GM12878 (cell line): ENCODE measurements at regions not wholly inside any gene's neighbourhood (a gene's known extent, or its start where the extent isn't known, plus 50 kb on each side); places are given as distances from the start of the nearest gene placed in this dataset.

Experiments
- ATAC-seq: fragments of 200-7000 bp; cut with Tn5 transposase; 3 replicates; pipeline ENCODE4 v1.9.1; 2020; ENCODE audit warnings: mild to moderate bottlenecking, moderate library complexity
- BruUV-seq: library from RNA; stranded (reverse); fragments of 400-500 nt; replicated peaks from 2 replicates; lab custom pipeline; 2021; lab: Mats Ljungman, UMichigan
- CTCF ChIA-PET: fragments of 300-600 bp; sonication (Branson Sonifier 250); formaldehyde crosslinking; extraction: SDS; loops from one replicate; lab custom pipeline; 2021; ENCODE audit warnings: inconsistent platforms; lab: Yijun Ruan, JAX
- POLR2A ChIA-PET: fragments of 350-600 bp; formaldehyde crosslinking; extraction: SDS; loops from one replicate; lab custom pipeline; 2021; ENCODE audit warnings: inconsistent platforms; lab: Charles Lee
- RAD21 ChIA-PET: fragments of 300-600 bp; sonication (Branson Sonifier 250); formaldehyde crosslinking; loops from one replicate; lab custom pipeline; 2023; ENCODE audit warnings: antibody characterized with exemption; ENCODE audit not compliant: unreplicated experiment; lab: Charles Lee
- SMC1A ChIA-PET: fragments of 300-600 bp; sonication (Branson Sonifier 250); formaldehyde crosslinking; loops from one replicate; lab custom pipeline; 2023; ENCODE audit not compliant: unreplicated experiment, uncharacterized antibody; lab: Charles Lee
- DNase-seq: peaks from one replicate; pipeline ENCODE4 v3.0.0-alpha.2; 2011; ENCODE audit warnings: low read depth, low spot score
- FAIRE-seq: peaks from 3 replicates; lab custom pipeline; 2011; peaks lifted over from hg19 to GRCh38; lab: Jason Lieb, UNC
- H2AFZ ChIP-seq: 2 replicates; pipeline ENCODE4 v1.6.0; 2011; ENCODE audit warnings: low read depth, low read length, control low read depth; ENCODE audit not compliant: control insufficient read depth
- H3K27ac ChIP-seq: 2 replicates; pipeline ENCODE4 v1.5.1; 2011; ENCODE audit warnings: control low read depth; ENCODE audit not compliant: control insufficient read depth, insufficient read depth
- H3K27me3 ChIP-seq, 2 experiments: replicated peaks in 1 of 2; 2 replicates each; pipeline versions ENCODE4 v1.6.0 to v1.6.1; 2011; ENCODE audit warnings: low read length in 1 of 2; ENCODE audit not compliant: control insufficient read depth in 2 of 2, insufficient read depth in 2 of 2
- H3K36me3 ChIP-seq, 2 experiments: 2 replicates each; pipeline ENCODE4 v1.5.1; 2011; ENCODE audit warnings: low read length in 1 of 2; ENCODE audit not compliant: control insufficient read depth in 2 of 2, insufficient read depth in 2 of 2
- H3K4me1 ChIP-seq: 2 replicates; pipeline ENCODE4 v1.6.1; 2011; ENCODE audit warnings: mild to moderate bottlenecking, low read length, moderate library complexity, mixed read lengths; ENCODE audit not compliant: control insufficient read depth, insufficient read depth
- H3K4me2 ChIP-seq: 2 replicates; pipeline ENCODE4 v1.6.0; 2011; ENCODE audit warnings: control low read depth; ENCODE audit not compliant: control insufficient read depth, insufficient read depth
- H3K4me3 ChIP-seq: fragments of 200-600 bp; sonication (generic); 2 replicates; pipeline ENCODE4 v1.5.1; 2016
- H3K79me2 ChIP-seq: 2 replicates; pipeline ENCODE4 v1.6.0; 2011; ENCODE audit warnings: low read length; ENCODE audit not compliant: control insufficient read depth, insufficient read depth
- H3K9ac ChIP-seq: 2 replicates; pipeline ENCODE4 v1.8.0; 2011; ENCODE audit warnings: low read length, control low read depth, mixed read lengths; ENCODE audit not compliant: control insufficient read depth, insufficient read depth
- H3K9me3 ChIP-seq: replicated peaks from 3 replicates; pipeline ENCODE4 v1.5.1; 2011; ENCODE audit warnings: mild to moderate bottlenecking, low read length; ENCODE audit not compliant: control insufficient read depth, insufficient read depth
- H4K20me1 ChIP-seq: 2 replicates; pipeline ENCODE4 v1.6.0; 2011; ENCODE audit not compliant: control insufficient read depth, insufficient read depth
- ESRRA ChIP-seq: IDR thresholded peaks from 2 replicates; pipeline ENCODE4 v1.6.1; 2012; ENCODE audit warnings: mild to moderate bottlenecking, low read length, improper control_type of control experiment
- KDM1A ChIP-seq: fragments of 200-600 bp; sonication (generic); IDR thresholded peaks from 2 replicates; pipeline ENCODE4 v1.6.1; 2016; ENCODE audit warnings: borderline replicate concordance
- MYB ChIP-seq: fragments of 150-350 bp; IDR thresholded peaks from 2 replicates; pipeline ENCODE4 v1.6.1; 2014; ENCODE audit warnings: mild to moderate bottlenecking, low read depth, low read length, borderline replicate concordance
- NBN ChIP-seq: fragments of 450-650 bp; IDR thresholded peaks from 2 replicates; pipeline ENCODE4 v1.6.1; 2016
- NFIC ChIP-seq: IDR thresholded peaks from 2 replicates; pipeline ENCODE4 v1.6.1; 2012; ENCODE audit warnings: low read depth, mild to moderate bottlenecking, inconsistent platforms, low read length, moderate library complexity
- NR2C1 ChIP-seq: fragments of 450-650 bp; IDR thresholded peaks from 2 replicates; pipeline ENCODE4 v1.6.1; 2017; ENCODE audit warnings: antibody characterized with exemption, mild to moderate bottlenecking, moderate library complexity
- RB1 ChIP-seq: fragments of 450-650 bp; formaldehyde crosslinking; IDR thresholded peaks from 2 replicates; pipeline ENCODE4 v1.6.1; 2017; ENCODE audit warnings: mild to moderate bottlenecking, borderline replicate concordance
- SREBF1 ChIP-seq: IDR thresholded peaks from 2 replicates; pipeline ENCODE4 v1.6.1; 2012; ENCODE audit warnings: mild to moderate bottlenecking, low read length
- SUZ12 ChIP-seq: fragments of 200-600 bp; sonication (generic); IDR thresholded peaks from one replicate; pipeline ENCODE4 v1.6.1; 2018; ENCODE audit warnings: antibody characterized with exemption, mild to moderate bottlenecking; ENCODE audit not compliant: unreplicated experiment
- WRNIP1 ChIP-seq: IDR thresholded peaks from 2 replicates; pipeline ENCODE4 v1.6.1; 2011; ENCODE audit warnings: low read depth, low read length, improper control_type of control experiment, borderline replicate concordance
- ZNF592 ChIP-seq: fragments of 450-650 bp; IDR thresholded peaks from 2 replicates; pipeline ENCODE4 v1.6.1; 2017; ENCODE audit warnings: mild to moderate bottlenecking, moderate library complexity
- ZSCAN29 ChIP-seq: fragments of 450-650 bp; IDR thresholded peaks from 2 replicates; pipeline ENCODE4 v1.6.1; 2017; ENCODE audit warnings: mild to moderate bottlenecking, moderate library complexity
- WGBS: methylation state at CpG from one replicate; pipeline ENCODE4 v1.1.6; 2016; ENCODE audit warnings: low lambda C conversion rate; ENCODE audit not compliant: insufficient replicate concordance, insufficient coverage; ENCODE audit errors: missing lambda C conversion rate; 5-methylcytosine and 5-hydroxymethylcytosine counted together
- in situ Hi-C: fragments of 300-500 bp; cut with MboI; formaldehyde crosslinking; loops from 9 replicates; pipeline ENCODE4 v1.14.3; 2018; ENCODE audit warnings: mixed read lengths
- intact Hi-C: fragments of 100-400 bp; cut with micrococcal nuclease; formaldehyde crosslinking; loops from one replicate; pipeline ENCODE4 v1.14.2; 2022; ENCODE audit not compliant: unreplicated experiment

GRCh38 chr14:104512771-104513640 lies 66.6 kb upstream of the C14orf180 start (continued):
- no peak for TF ChIP-seq MYB
- TF ChIP-seq NR2C1: no peak
- TF ChIP-seq NBN: no peak
- TF ChIP-seq ZSCAN29: no peak

- H3K27ac ChIP-seq: no peak overlapping the region
- H3K4me3 ChIP-seq: no peak overlapping the region
- no peaks in the 10 kb centered on the region for H3K79me2 ChIP-seq
- POLR2A ChIA-PET: no interaction called here
- no peaks in the 10 kb centered on the region for H3K36me3 ChIP-seq
- 37% methylated on average over 6 of the region's 6 CpGs for WGBS
- ATAC-seq (no peak), FAIRE-seq (no peak), DNase-seq (no peak)
- no peaks in the 10 kb centered on the region; a peak in 2 of 4 replicates for H3K27me3 ChIP-seq
- no peaks in the 10 kb centered on the region for H3K9me3 ChIP-seq
- no peak for TF ChIP-seq NFIC
- no peak for TF ChIP-seq SUZ12
- no peak for TF ChIP-seq WRNIP1
- TF ChIP-seq ESRRA: no peak
- no peak for TF ChIP-seq ZNF592
- TF ChIP-seq RB1: no peak
- TF ChIP-seq SREBF1: no peak
- TF ChIP-seq KDM1A: no peak
- intact Hi-C loops: no loop called here
- in situ Hi-C loops: no loop called here
- no peak overlapping the region for H3K9ac ChIP-seq
- H3K4me2 ChIP-seq: no peak overlapping the region
- CTCF ChIA-PET: no interaction called here
- H4K20me1 ChIP-seq: no peaks in the 10 kb centered on the region
- H2AFZ ChIP-seq: no peak overlapping the region
- RAD21 ChIA-PET: no interaction called here
- BruUV-seq: no TSS peak
- no peaks in the 10 kb centered on the region for H3K4me1 ChIP-seq
- SMC1A ChIA-PET: no interaction called here
These were observed 65.9 kb upstream of the C14orf180 start for GRCh38 chr14:104513641-104514046.
